Motor neuron (in vitro differentiated cells): ENCODE measurements at regions not wholly inside any gene's neighbourhood (a gene's known extent, or its start where the extent isn't known, plus 50 kb on each side); places are given as distances from the start of the nearest gene placed in this dataset.
"Not testable (repeated sequence)": the region's sequence is repeated elsewhere in the genome, so short reads cannot be mapped to it uniquely, and the experiment has no call there.

Experiments used
- ATAC-seq, 8 experiments: fragments of 200-7000 bp; cut with Tn5 transposase; replicated peaks in 6 of 8; 2 replicates each; pipeline ENCODE4 v1.8.0; 2021; ENCODE audit warnings: mild to moderate bottlenecking in 8 of 8, moderate library complexity in 8 of 8
- H3K27ac ChIP-seq, 2 donors: fragments of 250-450 bp; sonication (Bioruptor Pico); 2 replicates each; pipeline ENCODE4 v1.9.0; 2021; ENCODE audit warnings: antibody characterized with exemption in 2 of 2, mild to moderate bottlenecking in 2 of 2, moderate library complexity in 1 of 2
- H3K4me1 ChIP-seq, 2 donors: fragments of 250-450 bp; sonication (Bioruptor Pico); replicated peaks in 1 of 2; 2 replicates each; pipeline ENCODE4 v1.6.1; 2021; ENCODE audit warnings: antibody characterized with exemption in 2 of 2, mild to moderate bottlenecking in 2 of 2, moderate library complexity in 1 of 2
- H3K4me3 ChIP-seq, 5 donors: fragments of 250-450 bp; sonication (Bioruptor Pico); 2 replicates each; pipeline ENCODE4 v1.9.0; 2021; ENCODE audit warnings: antibody characterized with exemption in 5 of 5, mild to moderate bottlenecking in 5 of 5, moderate library complexity in 4 of 5
- WGBS, 10 experiments: fragments of 450-650 bp; shearing (Covaris generic); methylation state at CpG; one replicate each; pipeline ENCODE4 v1.0.0; 2022; 5-methylcytosine and 5-hydroxymethylcytosine counted together
- in situ Hi-C, 9 experiments: fragments of 400-800 bp; cut with MboI; loops; one replicate each; pipeline ENCODE4 v1.15.0; 2021; ENCODE audit warnings: low sequenced_read_pairs in 9 of 9, low pct_unique_long_range_greater_than_20kb in 2 of 9; ENCODE audit not compliant: unreplicated experiment in 9 of 9

GRCh38 chr12:14032191-14032590 lies 50.8 kb upstream of the GRIN2B start:
- ATAC-seq, in situ Hi-C loops, H3K4me3 ChIP-seq, H3K27ac ChIP-seq, H3K4me1 ChIP-seq: not testable (repeated sequence)
- WGBS, 10 experiments: 0 to 86% (median 44%) methylated on average over 1 to 11 of the region's 11 CpGs; no CpG with 5 or more reads in 3 of the 10 experiments

GRCh38 chr12:14043776-14044175 lies 62.4 kb upstream of the GRIN2B start:
- Histone ChIP-seq H3K4me3 (no peak overlapping the region), H3K4me1 (no peaks in the 10 kb centered on the region), H3K27ac (no peak overlapping the region)
- ATAC-seq: no peak
- 0 to 100% (median 42%) methylated on average over 1 of the region's 2 CpGs; no CpG with 5 or more reads in 6 of the 10 experiments for WGBS, 10 experiments
- in situ Hi-C loops: no loop called here

- peak in 2 of 8 experiments; percentile 47 to 71 for ATAC-seq
- in situ Hi-C loops: no loop called here
- no peak overlapping the region for H3K4me3 ChIP-seq
- no peaks in the 10 kb centered on the region for H3K4me1 ChIP-seq
- WGBS, 10 experiments: 0 to 90% (median 20%) methylated on average over 1 to 4 of the region's 4 CpGs; no CpG with 5 or more reads in 3 of the 10 experiments
- H3K27ac ChIP-seq: no peak overlapping the region
Observed at GRCh38 chr12:14048941-14049545, 67.6 kb upstream of the GRIN2B start.

- in situ Hi-C loops: no loop called here
- Histone ChIP-seq H3K4me1 (no peaks in the 10 kb centered on the region), H3K27ac (no peak overlapping the region), H3K4me3 (no peak overlapping the region)
- peak in 1 of 8 experiments; percentile 20 for ATAC-seq
- WGBS, 10 experiments: 5 to 92% (median 75%) methylated on average over 1 to 7 of the region's 7 CpGs; no CpG with 5 or more reads in 2 of the 10 experiments
Observed at GRCh38 chr12:14057895-14058294, 76.5 kb upstream of the GRIN2B start.

- in situ Hi-C loops: no loop called here
- 57 to 100% methylated on average over 1 of the region's 1 CpG; no CpG with 5 or more reads in 8 of the 10 experiments for WGBS, 10 experiments
Observed at GRCh38 chr12:14058717-14059116, 77.3 kb upstream of the GRIN2B start.

GRCh38 chr12:14059548-14059947 lies 78.1 kb upstream of the GRIN2B start:
- peak in 1 of 8 experiments; percentile 34 for ATAC-seq
- WGBS, 10 experiments: 0 to 100% (median 90%) methylated on average over 1 to 2 of the region's 2 CpGs; no CpG with 5 or more reads in 5 of the 10 experiments
- in situ Hi-C loops: no loop called here
- Histone ChIP-seq H3K4me1 (no peaks in the 10 kb centered on the region), H3K4me3 (no peak overlapping the region), H3K27ac (no peak overlapping the region)

More at GRCh38 chr12:14058717-14059116, 77.3 kb upstream of the GRIN2B start:
- Histone ChIP-seq H3K4me1 (no peaks in the 10 kb centered on the region), H3K4me3 (no peak overlapping the region), H3K27ac (no peak overlapping the region)
- ATAC-seq: no peak

- no peak overlapping the region for H3K4me3 ChIP-seq
- peak in 1 of 8 experiments; percentile 60 for ATAC-seq
Observed at GRCh38 chr12:14065616-14066015, 84.2 kb upstream of the GRIN2B start.

GRCh38 chr12:14066021-14066420 lies 84.6 kb upstream of the GRIN2B start:
- Histone ChIP-seq H3K27ac (no peak overlapping the region), H3K4me3 (no peak overlapping the region), H3K4me1 (no peaks in the 10 kb centered on the region)
- no peak for ATAC-seq
- in situ Hi-C loops: no loop called here

More at GRCh38 chr12:14065616-14066015, 84.2 kb upstream of the GRIN2B start:
- in situ Hi-C loops: no loop called here
- Histone ChIP-seq H3K4me1 (no peaks in the 10 kb centered on the region), H3K27ac (no peak overlapping the region)
- 0 to 29% (median 20%) methylated on average over 1 of the region's 1 CpG; no CpG with 5 or more reads in 3 of the 10 experiments for WGBS, 10 experiments

- no peak for ATAC-seq
- Histone ChIP-seq H3K4me3 (no peak overlapping the region), H3K27ac (no peak overlapping the region), H3K4me1 (no peaks in the 10 kb centered on the region)
- 0 to 100% (median 86%) methylated on average over 1 to 2 of the region's 2 CpGs for WGBS, 10 experiments
- in situ Hi-C loops: no loop called here
Observed at GRCh38 chr12:14068961-14069360, 87.6 kb upstream of the GRIN2B start.

- WGBS, 10 experiments: 9 to 88% (median 55%) methylated on average over 1 of the region's 1 CpG; no CpG with 5 or more reads in 4 of the 10 experiments
- in situ Hi-C loops: no loop called here
- H3K4me3 ChIP-seq: no peak overlapping the region
- no peaks in the 10 kb centered on the region for H3K4me1 ChIP-seq
- ATAC-seq: no peak
- no peak overlapping the region for H3K27ac ChIP-seq
Observed at GRCh38 chr12:14071833-14072232, 90.4 kb upstream of the GRIN2B start.

GRCh38 chr12:14072987-14073386 lies 91.6 kb upstream of the GRIN2B start:
- in situ Hi-C loops: no loop called here
- peak in 2 of 8 experiments; percentile 17 to 24 for ATAC-seq
- no peak overlapping the region for H3K27ac ChIP-seq
- no peaks in the 10 kb centered on the region for H3K4me1 ChIP-seq
- WGBS, 10 experiments: 0 to 100% (median 17%) methylated on average over 1 of the region's 1 CpG; no CpG with 5 or more reads in 1 of the 10 experiments
- H3K4me3 ChIP-seq: no peak overlapping the region

GRCh38 chr12:14075797-14076393 lies 94.5 kb upstream of the GRIN2B start:
- 26 to 92% (median 48%) methylated on average over 2 of the region's 2 CpGs; no CpG with 5 or more reads in 1 of the 10 experiments for WGBS, 10 experiments
- in situ Hi-C loops: no loop called here
- ATAC-seq: peak in 2 of 8 experiments; percentile 78 to 88
- H3K4me1 ChIP-seq: no peaks in the 10 kb centered on the region
- no peak overlapping the region for H3K4me3 ChIP-seq
- H3K27ac ChIP-seq: no peak overlapping the region

- in situ Hi-C loops: no loop called here
- no peak overlapping the region for H3K4me3 ChIP-seq
- H3K4me1 ChIP-seq: no peaks in the 10 kb centered on the region
- 14 to 100% (median 63%) methylated on average over 1 of the region's 1 CpG; no CpG with 5 or more reads in 4 of the 10 experiments for WGBS, 10 experiments
- no peak overlapping the region for H3K27ac ChIP-seq
- no peak for ATAC-seq
Observed at GRCh38 chr12:14076538-14076937, 95.1 kb upstream of the GRIN2B start.

GRCh38 chr12:14086838-14087237 lies 105.4 kb upstream of the GRIN2B start:
- in situ Hi-C loops: no loop called here
- ATAC-seq: no peak
- Histone ChIP-seq H3K4me3 (no peak overlapping the region), H3K27ac (no peak overlapping the region), H3K4me1 (no peaks in the 10 kb centered on the region)
